C4-2B (cell line): ENCODE measurements at regions not wholly inside any gene's neighbourhood (a gene's known extent, or its start where the extent isn't known, plus 50 kb on each side); places are given as distances from the start of the nearest gene placed in this dataset.
A peak's percentile ranks its signal among the peaks of the same experiment; 100 is the strongest.
"Not testable (repeated sequence)": the region's sequence is repeated elsewhere in the genome, so short reads cannot be mapped to it uniquely, and the experiment has no call there.

Experiments
- H3K27ac ChIP-seq: fragments of 450-650 bp; 2 replicates; pipeline ENCODE4 v1.5.1; 2017
- ZFX ChIP-seq: fragments of 450-650 bp; IDR thresholded peaks from 2 replicates; pipeline ENCODE4 v1.6.1; 2017
- TF ChIP-seq, protein P1 (sequence below): fragments of 450-650 bp; conservative IDR thresholded peaks from 2 replicates; pipeline ENCODE4 v1.5.1; 2017; ENCODE audit warnings: mild to moderate bottlenecking

DNA sequence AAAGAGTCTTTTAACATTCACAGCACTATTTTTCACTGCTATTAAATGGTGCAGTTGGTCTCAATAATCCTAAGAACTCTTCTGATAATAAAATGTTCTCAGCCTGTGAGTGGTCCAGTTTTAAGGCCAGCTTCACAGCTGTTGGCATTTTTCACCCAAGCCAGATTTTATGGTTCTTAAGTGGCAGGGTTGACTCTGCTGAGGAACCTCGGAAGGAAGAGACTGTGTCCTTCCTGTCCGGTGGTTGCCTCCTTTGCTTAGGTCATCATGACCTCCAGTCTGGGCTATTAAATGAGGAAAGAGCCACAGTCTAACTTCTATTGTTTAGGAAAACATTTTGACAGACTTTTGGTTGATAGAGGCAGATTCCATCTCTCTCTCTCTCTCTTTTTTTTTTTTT, 112.5 kb upstream of the SERBP1 start:
- TF ChIP-seq ZFX = no peak
- TF ChIP-seq, protein P1, sequence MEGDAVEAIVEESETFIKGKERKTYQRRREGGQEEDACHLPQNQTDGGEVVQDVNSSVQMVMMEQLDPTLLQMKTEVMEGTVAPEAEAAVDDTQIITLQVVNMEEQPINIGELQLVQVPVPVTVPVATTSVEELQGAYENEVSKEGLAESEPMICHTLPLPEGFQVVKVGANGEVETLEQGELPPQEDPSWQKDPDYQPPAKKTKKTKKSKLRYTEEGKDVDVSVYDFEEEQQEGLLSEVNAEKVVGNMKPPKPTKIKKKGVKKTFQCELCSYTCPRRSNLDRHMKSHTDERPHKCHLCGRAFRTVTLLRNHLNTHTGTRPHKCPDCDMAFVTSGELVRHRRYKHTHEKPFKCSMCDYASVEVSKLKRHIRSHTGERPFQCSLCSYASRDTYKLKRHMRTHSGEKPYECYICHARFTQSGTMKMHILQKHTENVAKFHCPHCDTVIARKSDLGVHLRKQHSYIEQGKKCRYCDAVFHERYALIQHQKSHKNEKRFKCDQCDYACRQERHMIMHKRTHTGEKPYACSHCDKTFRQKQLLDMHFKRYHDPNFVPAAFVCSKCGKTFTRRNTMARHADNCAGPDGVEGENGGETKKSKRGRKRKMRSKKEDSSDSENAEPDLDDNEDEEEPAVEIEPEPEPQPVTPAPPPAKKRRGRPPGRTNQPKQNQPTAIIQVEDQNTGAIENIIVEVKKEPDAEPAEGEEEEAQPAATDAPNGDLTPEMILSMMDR = no peak
- H3K27ac ChIP-seq = no peak overlapping the region

DNA sequence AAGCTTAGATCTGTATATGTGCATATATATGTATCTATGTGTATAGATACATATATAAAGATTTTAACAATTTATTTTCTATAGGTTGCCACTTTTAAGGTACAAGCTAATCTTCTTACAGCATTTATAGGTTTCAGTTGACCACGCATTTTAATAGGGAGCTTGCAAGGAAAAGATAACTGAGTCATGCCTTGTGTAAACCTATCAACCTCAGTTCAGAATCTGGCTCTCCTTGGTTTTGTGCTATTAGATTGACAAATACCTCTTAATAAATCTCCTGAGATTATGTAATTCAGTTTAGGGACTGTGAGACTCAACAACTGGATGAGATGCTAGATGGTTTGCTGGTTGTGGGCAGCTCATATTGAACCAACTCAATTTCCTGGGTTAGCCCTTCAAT, 114.7 kb upstream of the SERBP1 start:
- no peak overlapping the region for H3K27ac ChIP-seq
- TF ChIP-seq ZFX = no peak
- TF ChIP-seq, protein P1 = no peak

DNA sequence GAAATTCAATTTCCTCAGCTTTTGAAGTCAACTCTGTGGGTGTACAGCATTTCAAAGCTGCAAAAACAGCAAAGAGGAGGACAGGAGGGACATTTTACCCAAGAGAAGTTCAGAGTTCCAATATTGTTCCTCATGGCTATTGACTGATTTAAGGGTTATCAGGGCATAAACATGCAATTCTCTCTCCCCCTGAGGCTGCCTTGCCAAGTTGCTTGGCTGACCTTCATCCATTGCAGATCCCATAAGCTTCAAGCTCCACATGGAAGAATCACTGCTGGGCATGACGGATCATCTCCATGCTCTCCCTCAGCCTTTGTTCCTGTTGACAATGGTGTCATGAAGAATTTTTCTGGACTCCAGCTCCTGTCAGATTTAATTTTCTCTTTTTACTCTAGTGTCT, 115.2 kb upstream of the SERBP1 start:
- H3K27ac ChIP-seq = no peak overlapping the region
- TF ChIP-seq, protein P1 = no peak
- no peak for TF ChIP-seq ZFX

DNA sequence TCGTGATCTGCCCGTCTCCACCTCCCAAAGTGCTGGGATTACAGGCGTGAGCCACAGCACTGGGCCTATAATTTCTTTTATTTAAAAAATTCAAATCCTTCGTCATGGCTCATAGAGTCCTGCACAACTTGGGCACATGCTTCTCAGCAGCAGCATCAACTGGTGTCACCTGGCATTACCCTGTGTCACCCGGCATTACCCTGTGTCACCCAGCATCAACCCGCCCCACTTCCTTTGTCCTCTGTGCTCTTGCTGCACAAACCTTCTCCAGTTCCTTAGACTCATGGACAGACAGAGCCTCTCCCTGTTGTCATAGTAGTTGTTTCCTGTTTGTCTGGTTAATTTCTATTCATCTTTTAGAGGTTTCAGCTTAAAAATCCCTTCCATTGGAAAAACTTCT, 121.2 kb upstream of the SERBP1 start:
- no peak overlapping the region for H3K27ac ChIP-seq
- TF ChIP-seq ZFX = no peak
- TF ChIP-seq, protein P1 = no peak

DNA sequence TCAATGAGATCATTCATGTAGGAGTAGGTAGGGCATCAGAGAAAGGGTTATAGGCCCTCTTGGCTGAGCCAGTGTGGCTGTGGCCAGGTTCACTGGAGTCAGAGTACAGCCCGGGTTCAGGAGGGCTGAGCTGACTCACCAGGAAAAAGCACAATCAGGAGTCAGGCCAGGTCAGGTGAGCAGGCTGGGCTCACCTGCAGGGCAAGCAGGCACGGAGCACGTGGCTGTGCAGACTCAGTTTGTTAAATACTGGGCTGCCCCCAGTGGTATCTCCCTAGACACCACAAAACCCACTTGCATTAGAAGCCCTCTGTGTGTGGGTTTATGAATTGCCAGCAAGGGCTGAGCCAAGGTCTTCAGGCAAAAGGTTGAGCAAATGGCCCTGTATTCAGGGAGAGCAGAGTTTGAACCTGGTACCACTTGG, 122.1 kb upstream of the SERBP1 start:
- peak overlapping the region; percentile 6 for H3K27ac ChIP-seq
- TF ChIP-seq ZFX = no peak
- TF ChIP-seq, protein P1 = no peak

DNA sequence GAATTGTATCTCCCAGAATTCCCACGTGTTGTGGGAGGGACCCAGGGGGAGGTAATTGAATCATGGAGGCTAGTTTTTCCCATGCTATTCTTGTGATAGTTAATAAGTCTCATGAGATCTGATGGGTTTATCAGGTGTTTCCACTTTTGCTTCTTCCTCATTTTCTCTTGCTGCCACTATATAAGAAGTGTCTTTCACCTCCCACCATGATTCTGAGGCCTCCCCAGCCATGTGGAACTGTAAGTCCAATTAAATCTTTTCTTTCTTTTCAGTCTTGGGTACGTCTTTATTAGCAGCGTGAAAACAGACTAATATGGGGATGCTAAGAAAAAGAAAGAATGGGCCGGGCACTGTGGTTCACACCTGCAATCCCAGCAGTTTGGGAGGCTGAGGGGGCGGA, 124.0 kb upstream of the SERBP1 start:
- H3K27ac ChIP-seq = not testable (repeated sequence)

DNA sequence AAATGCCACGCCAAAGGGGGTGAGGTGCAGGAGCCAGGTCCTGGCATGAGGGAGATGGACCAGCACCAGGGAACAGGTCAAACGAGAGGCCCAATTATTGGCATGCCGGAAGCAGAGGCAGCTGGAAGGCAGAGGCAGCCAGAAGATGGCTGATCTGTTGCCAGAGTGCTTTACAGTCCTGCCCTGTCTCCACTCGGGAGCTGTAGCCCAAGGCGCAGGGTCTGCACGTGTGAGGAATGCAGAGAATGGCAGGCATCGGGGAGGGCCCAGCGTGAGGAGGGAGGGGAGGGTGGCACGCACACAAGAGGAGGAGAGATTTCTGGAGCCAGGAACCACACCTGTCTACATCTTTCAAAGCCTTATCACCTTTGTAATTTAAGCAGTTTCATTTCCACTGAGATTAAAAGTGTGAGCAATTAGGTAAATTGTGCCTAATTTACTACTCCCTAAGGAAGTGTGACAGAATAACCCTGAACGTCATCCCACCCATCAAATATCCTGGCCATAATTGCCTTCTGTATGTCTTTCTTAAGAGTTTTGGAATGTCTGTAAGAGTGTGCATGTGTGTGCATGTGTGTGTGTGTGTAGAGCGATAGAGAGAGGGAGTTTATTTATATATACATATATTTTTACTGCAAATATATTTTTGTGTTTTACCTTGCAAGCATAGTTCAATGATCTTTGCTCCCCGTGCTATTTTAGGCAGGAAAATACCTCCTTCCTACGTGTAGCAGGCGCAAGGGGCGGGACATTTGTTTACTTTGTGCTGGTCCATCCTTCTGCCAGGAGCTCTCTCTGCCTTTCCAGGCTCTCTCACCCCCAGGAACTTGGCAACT, 125.5 kb upstream of the SERBP1 start:
- TF ChIP-seq, protein P1 = no peak
- TF ChIP-seq ZFX = no peak
- no peak overlapping the region for H3K27ac ChIP-seq
